ENCODE measurements at regions not wholly inside any gene's neighbourhood (a gene's known extent, or its start where the extent isn't known, plus 50 kb on each side); places are given as distances from the start of the nearest gene placed in this dataset.

GRCh38 chr2:238567067-238567855 is 140.5 kb downstream of the ASB1 start:
- TF ChIP-seq, protein P1, sequence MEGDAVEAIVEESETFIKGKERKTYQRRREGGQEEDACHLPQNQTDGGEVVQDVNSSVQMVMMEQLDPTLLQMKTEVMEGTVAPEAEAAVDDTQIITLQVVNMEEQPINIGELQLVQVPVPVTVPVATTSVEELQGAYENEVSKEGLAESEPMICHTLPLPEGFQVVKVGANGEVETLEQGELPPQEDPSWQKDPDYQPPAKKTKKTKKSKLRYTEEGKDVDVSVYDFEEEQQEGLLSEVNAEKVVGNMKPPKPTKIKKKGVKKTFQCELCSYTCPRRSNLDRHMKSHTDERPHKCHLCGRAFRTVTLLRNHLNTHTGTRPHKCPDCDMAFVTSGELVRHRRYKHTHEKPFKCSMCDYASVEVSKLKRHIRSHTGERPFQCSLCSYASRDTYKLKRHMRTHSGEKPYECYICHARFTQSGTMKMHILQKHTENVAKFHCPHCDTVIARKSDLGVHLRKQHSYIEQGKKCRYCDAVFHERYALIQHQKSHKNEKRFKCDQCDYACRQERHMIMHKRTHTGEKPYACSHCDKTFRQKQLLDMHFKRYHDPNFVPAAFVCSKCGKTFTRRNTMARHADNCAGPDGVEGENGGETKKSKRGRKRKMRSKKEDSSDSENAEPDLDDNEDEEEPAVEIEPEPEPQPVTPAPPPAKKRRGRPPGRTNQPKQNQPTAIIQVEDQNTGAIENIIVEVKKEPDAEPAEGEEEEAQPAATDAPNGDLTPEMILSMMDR (IDR thresholded peaks at IDR 0.05; ENCODE audit: insufficient read depth, low read length, poor library complexity, severe bottlenecking) = no peak
- TF ChIP-seq EZH2phosphoT487 (conservative IDR thresholded peaks at IDR 0.05; ENCODE audit: low read length) = no peak
